ENCODE measurements at regions not wholly inside any gene's neighbourhood (a gene's known extent, or its start where the extent isn't known, plus 50 kb on each side); places are given as distances from the start of the nearest gene placed in this dataset.

DNA sequence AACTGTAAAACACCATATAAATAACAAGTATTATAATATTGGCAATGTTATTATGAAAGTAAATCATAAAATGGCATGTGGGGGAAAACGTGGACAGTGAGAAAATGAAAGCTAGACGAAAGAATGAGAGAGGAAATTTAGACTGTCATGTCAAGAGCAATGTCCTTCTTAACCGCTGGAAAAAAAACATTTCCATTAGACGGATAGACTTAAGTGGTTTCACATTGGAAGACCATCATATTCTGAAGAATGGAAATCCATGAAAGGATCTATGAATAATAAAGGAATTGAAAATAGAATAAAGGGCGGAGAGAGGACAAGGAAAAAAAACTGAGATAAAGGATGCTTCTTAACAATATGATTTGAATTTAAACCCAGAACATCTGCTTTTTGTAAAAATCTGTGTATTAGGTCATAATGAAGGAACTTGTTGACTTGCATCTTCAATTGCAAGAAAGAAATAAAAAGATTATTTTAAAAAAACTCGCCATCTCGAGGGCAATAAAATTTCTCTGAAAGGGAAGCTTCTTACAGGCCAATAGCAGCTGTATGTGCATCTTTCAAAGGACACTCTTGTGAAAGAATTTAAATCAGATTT, 90.6 kb downstream of the SPRY2 start:
- WGBS, 2 donors (ENCODE audit: low coverage in 1 of 2): 51 to 67% methylated on average over 7 of the region's 7 CpGs
- TF ChIP-seq POLR2A (IDR thresholded peaks at IDR 0.05) (no peak), POLR2AphosphoS5 (IDR thresholded peaks at IDR 0.05) (no peak), CTCF (IDR thresholded peaks at IDR 0.05) (no peak), EP300 (IDR thresholded peaks at IDR 0.05; ENCODE audit: low read depth) (no peak)
- in situ Hi-C loops (cut with MboI; ENCODE audit: low pct_ligation_motif_present in 1 of 4, low pct_unique_long_range_greater_than_20kb in 1 of 4, low sequenced_read_pairs in 3 of 4) (no loop called here), intact Hi-C loops (cut with DNase I; ENCODE audit: low total_unique reads) (no loop called here)
- Histone ChIP-seq H3K4me3 (no peak overlapping the region), H3K27me3 (no peaks in the 10 kb centered on the region), H3K9me3 (no peaks in the 10 kb centered on the region), H3K36me3 (no peaks in the 10 kb centered on the region), H3K27ac (no peak overlapping the region), H3K4me1 (no peaks in the 10 kb centered on the region)
- DNase-seq: no peak

DNA sequence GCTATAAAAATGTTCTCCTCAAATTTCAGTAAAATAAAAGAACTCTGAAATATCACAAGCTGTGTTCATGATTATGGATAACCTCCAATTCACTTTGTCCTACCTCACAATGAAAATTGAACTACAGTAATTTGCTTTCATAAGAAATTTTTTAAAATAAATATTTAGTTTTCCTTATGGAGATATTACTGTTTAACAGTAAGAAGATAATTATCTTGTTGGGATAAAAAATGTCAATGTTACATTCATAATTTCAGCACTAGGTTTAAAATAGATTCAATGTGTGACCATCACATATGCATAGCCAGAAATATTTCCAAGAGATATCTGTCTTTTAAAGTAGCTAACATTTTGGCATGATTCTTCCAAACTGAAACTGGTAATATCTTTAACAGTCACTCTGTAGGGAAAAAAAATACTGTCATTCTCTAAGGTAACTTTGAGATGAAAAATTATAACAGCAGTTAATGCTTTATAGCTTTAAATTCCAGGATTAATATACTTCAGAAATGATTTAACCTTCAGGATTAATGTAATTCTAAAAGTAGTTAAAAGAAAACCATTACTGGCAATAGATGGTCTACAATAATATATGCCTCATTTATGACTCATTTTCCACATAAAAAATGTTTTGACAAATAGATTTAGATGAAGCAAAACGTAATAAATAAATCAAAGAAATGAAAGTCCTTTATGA, 91.3 kb downstream of the SPRY2 start:
- intact Hi-C loops (cut with DNase I; ENCODE audit: low total_unique reads): no loop called here
- TF ChIP-seq POLR2AphosphoS5 (IDR thresholded peaks at IDR 0.05) (no peak), POLR2A (IDR thresholded peaks at IDR 0.05) (no peak)
- no peaks in the 10 kb centered on the region for H3K4me1 ChIP-seq

GRCh38 chr13:80245162-80245733, 95.7 kb downstream of the SPRY2 start:
- Histone ChIP-seq H3K36me3 (no peaks in the 10 kb centered on the region), H3K27ac (no peak overlapping the region), H3K27me3 (no peaks in the 10 kb centered on the region), H3K9me3 (no peaks in the 10 kb centered on the region), H3K4me3 (no peak overlapping the region), H3K4me1 (peaks cover 0 to 5% (median 0%) of the 10 kb centered on the region in 4 donors)
- DNase-seq: no peak
- WGBS, 2 donors (ENCODE audit: low coverage in 1 of 2): 34 to 41% methylated on average over 4 of the region's 4 CpGs
- TF ChIP-seq CTCF (IDR thresholded peaks at IDR 0.05): no peak
- TF ChIP-seq POLR2A (IDR thresholded peaks at IDR 0.05): no peak
- no peak for TF ChIP-seq EP300 (IDR thresholded peaks at IDR 0.05; ENCODE audit: low read depth)
- no peak for TF ChIP-seq POLR2AphosphoS5 (IDR thresholded peaks at IDR 0.05)
- in situ Hi-C loops (cut with MboI; ENCODE audit: low pct_ligation_motif_present in 1 of 4, low pct_unique_long_range_greater_than_20kb in 1 of 4, low sequenced_read_pairs in 3 of 4): no loop called here
- intact Hi-C loops (cut with DNase I; ENCODE audit: low total_unique reads): no loop called here

More for the DNA sequence above, 91.3 kb downstream of the SPRY2 start:
- no peak for DNase-seq
- H3K36me3 ChIP-seq: no peaks in the 10 kb centered on the region
- H3K9me3 ChIP-seq: no peaks in the 10 kb centered on the region
- in situ Hi-C loops (cut with MboI; ENCODE audit: low pct_ligation_motif_present in 1 of 4, low pct_unique_long_range_greater_than_20kb in 1 of 4, low sequenced_read_pairs in 3 of 4): no loop called here
- no peak overlapping the region for H3K4me3 ChIP-seq
- H3K27me3 ChIP-seq: no peaks in the 10 kb centered on the region
- 39 to 53% methylated on average over 1 of the region's 1 CpG for WGBS, 2 donors (ENCODE audit: low coverage in 1 of 2)
- H3K27ac ChIP-seq: no peak overlapping the region

GRCh38 chr13:80244574-80244973, 96.4 kb downstream of the SPRY2 start:
- no peak overlapping the region for H3K27ac ChIP-seq
- DNase-seq: no peak
- no peaks in the 10 kb centered on the region for H3K9me3 ChIP-seq
- H3K36me3 ChIP-seq: no peaks in the 10 kb centered on the region
- 46 to 58% methylated on average over 3 of the region's 3 CpGs for WGBS, 2 donors (ENCODE audit: low coverage in 1 of 2)
- in situ Hi-C loops (cut with MboI; ENCODE audit: low pct_ligation_motif_present in 1 of 4, low pct_unique_long_range_greater_than_20kb in 1 of 4, low sequenced_read_pairs in 3 of 4) (no loop called here), intact Hi-C loops (cut with DNase I; ENCODE audit: low total_unique reads) (no loop called here)
- H3K4me1 ChIP-seq: peaks cover 0 to 5% (median 0%) of the 10 kb centered on the region in 4 donors
- H3K4me3 ChIP-seq: no peak overlapping the region
- no peak for TF ChIP-seq POLR2AphosphoS5 (IDR thresholded peaks at IDR 0.05)
- no peak for TF ChIP-seq POLR2A (IDR thresholded peaks at IDR 0.05)
- no peaks in the 10 kb centered on the region for H3K27me3 ChIP-seq

DNA sequence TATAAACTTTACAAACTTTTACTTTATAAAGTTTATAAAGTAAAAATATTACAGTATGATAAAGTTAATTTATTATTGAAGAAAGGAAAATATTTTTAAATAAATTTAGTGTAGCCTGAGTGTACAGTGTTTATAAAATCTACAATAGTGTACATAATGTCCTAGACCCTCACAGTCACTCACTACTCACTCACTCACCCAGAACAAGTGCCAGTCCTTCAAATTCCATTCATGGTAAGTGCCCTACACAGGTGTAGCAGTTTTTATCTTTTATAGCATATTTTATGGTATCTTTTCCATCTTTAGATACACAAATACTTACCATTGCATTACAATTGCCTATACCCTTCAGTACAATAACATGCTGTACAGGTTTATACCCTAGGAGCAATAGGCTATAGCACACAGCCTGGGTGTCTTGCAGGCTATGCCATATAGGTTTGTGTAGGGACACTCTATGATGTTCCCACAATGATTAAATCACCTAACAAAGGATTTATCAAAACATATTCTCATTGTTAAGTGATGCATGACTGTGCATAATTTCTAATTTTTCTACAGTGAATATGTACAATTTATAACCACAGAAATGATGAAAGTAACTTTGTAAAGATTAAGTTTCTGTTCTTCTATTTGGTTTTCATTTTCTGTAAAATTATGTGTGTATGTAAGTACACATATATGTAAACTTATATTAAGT, 98.0 kb downstream of the SPRY2 start:
- Histone ChIP-seq H3K27me3 (no peaks in the 10 kb centered on the region), H3K4me1 (peaks cover 0 to 5% (median 0%) of the 10 kb centered on the region in 4 donors), H3K4me3 (no peak overlapping the region), H3K36me3 (no peaks in the 10 kb centered on the region), H3K9me3 (no peaks in the 10 kb centered on the region), H3K27ac (no peak overlapping the region)
- no peak for DNase-seq
- intact Hi-C loops (cut with DNase I; ENCODE audit: low total_unique reads) (no loop called here), in situ Hi-C loops (cut with MboI; ENCODE audit: low pct_ligation_motif_present in 1 of 4, low pct_unique_long_range_greater_than_20kb in 1 of 4, low sequenced_read_pairs in 3 of 4) (no loop called here)
- TF ChIP-seq CTCF (IDR thresholded peaks at IDR 0.05) (no peak), POLR2A (IDR thresholded peaks at IDR 0.05) (no peak), EP300 (IDR thresholded peaks at IDR 0.05; ENCODE audit: low read depth) (no peak), POLR2AphosphoS5 (IDR thresholded peaks at IDR 0.05) (no peak)

Measured in transverse colon (tissue), 4 donors.